ENCODE measurements at regions not wholly inside any gene's neighbourhood (a gene's known extent, or its start where the extent isn't known, plus 50 kb on each side); places are given as distances from the start of the nearest gene placed in this dataset.

DNA sequence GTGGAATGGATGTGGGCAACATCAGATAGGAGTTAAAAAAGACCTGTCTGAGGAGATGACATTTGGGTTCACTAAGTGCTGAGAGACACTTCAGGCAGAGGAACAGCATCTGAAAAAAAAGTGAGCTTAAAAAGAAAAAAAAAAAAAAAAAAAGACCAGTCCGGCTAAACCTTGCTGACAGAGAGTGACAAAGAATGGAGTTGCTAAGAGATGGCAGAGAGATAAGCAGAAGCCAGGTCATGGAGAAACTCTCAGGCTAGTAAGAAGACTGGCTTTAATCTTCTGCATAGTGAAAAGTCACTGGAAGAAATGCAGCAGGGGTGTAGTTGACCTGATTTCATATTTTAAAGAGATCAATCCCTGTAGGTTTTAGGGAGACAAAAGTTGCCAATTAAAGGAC, 711.1 kb upstream of the SEMA3D start:
- intact Hi-C loops (cut with micrococcal nuclease) = loop anchor here (10.0 kb wide), 1 partner anchor 1007 kb away; no protein-coding TSS in a partner anchor

DNA sequence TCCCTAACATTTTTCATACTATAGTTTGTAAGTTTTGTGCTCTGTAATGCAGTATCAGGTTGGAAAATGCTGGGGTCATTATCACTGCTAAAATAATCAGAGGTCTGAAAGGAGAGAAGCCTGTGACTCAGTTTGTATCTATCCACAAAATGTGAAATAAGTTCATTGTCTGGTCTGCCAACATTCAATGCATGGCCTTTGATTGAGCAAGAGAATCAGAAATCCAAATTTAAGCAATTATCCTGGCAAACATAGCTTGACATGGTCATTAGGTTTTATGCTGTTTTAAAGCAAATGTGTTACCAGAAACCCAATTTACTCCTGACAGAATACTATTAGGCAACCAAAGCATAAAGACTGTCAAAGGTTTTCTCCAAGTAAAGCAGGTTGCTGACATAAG, 709.7 kb upstream of the SEMA3D start:
- intact Hi-C loops (cut with micrococcal nuclease) = loop anchor here (10.0 kb wide), 1 partner anchor 1008 kb away; no protein-coding TSS in a partner anchor

DNA sequence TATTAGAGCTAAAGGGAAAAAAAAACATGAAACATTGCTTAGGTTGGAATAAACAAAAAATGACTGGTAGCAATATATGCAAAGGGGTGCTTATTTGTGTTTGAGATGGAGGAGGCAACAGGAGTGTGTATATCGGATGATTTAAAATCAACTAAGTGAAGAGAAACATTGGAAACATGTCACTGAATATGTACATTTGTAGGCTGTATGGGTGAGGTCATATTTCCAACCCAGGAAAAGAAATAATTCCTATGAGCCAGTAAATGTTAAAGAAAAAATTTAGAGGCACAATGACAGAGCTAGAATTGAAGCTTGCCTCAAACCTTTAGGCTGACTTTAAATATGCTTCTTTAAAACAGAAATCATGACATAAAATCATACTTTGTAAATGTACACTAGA, 709.0 kb upstream of the SEMA3D start:
- intact Hi-C loops (cut with micrococcal nuclease) = loop anchor here (10.0 kb wide), 1 partner anchor 1009 kb away; no protein-coding TSS in a partner anchor

DNA sequence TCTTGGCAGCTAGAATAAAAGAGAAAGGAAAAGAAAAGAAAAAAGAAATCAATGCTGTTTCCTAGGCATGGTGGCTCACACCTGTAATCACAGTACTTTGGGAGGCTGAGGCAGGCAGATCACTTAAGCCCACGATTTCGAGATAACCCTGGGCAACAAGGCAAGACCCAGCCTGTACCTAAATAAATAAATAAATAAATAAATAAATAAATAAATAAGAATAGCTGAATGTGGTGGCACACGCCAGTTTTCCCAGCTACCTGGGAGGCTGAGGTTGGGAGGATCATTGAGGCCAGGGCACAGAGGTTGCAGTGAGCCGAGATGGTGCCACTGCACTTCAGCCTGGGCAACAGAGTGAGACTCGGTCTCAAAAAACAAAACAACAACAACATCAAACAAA, 705.0 kb upstream of the SEMA3D start:
- intact Hi-C loops (cut with micrococcal nuclease) = loop anchor here (10.0 kb wide), 1 partner anchor 1013 kb away; no protein-coding TSS in a partner anchor

DNA sequence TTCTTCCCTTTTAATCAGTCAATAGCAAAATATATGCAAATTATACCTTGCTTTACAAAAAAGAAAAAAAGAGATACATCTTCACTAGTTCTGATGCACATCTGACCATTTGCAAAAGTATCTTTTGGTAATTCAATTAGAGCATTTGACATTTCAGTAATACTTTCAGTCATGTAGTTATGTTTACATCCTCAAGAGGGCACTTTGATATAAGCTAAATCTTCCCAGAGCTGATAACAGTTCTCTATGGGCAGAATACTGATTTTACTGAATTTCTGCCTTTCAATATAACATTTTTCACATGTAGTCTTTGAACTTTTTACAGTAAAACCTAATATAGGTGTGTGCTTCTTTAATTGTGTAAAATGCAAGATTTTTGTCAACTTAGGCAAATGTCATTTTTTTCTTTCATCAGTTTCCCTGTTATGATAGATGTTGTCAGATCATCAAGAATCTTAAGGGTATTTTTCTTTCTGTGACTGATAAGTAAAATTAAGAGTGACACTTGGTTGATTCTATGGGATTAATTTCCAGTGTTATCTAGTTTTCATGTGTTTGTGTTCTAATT, 703.5 kb upstream of the SEMA3D start:
- intact Hi-C loops (cut with micrococcal nuclease) = loop anchor here (1.0 to 10.0 kb wide), 2 partner anchors 579 to 1014 kb away; no protein-coding TSS in a partner anchor

DNA sequence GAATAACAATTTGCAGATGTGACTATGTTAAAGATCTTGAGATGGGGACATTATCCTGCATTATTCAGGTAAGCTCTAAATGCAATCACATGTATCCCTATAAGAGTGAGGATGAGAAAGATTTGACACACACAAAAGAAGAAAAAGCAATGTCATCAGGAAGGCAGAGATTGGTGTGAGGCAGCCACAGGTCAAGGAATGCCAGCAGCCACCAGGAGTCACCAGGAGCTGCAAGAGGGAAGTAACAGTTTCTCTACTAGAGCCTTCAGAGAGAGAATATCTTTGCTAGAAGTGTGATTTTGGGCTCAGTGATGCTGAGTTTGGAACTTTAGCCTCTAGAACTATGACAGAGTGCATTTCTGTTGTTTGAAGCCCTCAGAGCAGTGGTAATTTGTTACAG, 700.3 kb upstream of the SEMA3D start:
- intact Hi-C loops (cut with micrococcal nuclease) = no loop called here

DNA sequence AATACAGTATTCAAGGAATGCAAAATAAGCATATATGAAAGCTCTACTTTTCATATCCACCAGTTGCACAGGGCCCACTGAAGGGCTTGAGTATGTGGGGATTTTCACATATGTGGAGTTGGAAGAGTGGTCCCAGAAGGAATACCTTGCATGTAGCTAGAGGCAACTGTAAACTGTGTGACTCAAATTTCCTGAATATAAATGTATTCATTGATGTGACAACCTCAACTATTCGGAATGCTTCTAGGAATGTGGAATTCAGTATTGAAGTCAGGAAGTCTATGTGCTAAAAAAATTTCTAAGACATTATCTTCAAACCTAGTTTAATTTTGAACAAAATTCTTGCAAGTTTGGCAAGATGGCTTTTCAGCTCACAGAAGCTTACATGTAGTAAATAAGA, 695.5 kb upstream of the SEMA3D start:
- intact Hi-C loops (cut with micrococcal nuclease) = no loop called here

DNA sequence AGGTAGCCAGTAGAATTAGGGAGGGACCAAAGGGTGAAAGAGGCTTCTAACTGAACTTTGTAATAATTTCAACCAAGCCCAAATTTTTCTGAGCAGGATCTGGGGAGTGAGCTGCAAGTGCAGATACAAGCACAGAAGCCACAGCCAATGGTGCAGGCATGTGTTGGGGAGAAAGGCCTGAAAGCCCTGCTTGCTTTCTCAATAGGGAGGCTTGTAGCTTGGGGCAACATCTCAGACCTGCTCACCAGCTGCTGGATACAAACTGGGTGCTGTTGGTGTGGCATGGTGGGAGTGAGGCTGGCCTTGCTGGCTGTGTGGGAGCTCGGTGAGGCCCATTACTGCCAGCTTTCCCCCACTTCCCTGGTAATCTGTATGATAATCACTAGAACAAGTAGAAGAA, 688.5 kb upstream of the SEMA3D start:
- intact Hi-C loops (cut with micrococcal nuclease) = no loop called here

DNA sequence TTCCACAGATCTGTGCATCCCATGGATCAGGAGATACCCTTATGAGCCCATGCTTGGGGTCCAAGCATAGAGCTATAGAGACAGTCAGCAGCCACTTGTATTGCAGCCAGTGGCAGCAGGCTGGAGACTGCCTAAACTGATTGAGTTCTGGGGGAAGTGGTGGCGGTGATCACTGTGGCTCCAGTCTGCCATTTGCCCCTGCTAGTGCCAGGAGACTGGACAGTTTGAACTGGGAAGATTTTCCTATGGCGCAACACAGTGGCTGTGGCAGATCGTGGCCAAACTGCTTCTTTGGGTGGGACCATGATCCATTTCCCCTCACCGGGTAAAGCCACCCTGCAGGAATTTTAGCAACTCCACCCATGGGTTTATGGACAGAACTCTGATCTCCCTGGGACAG, 679.7 kb upstream of the SEMA3D start:
- intact Hi-C loops (cut with micrococcal nuclease) = no loop called here

DNA sequence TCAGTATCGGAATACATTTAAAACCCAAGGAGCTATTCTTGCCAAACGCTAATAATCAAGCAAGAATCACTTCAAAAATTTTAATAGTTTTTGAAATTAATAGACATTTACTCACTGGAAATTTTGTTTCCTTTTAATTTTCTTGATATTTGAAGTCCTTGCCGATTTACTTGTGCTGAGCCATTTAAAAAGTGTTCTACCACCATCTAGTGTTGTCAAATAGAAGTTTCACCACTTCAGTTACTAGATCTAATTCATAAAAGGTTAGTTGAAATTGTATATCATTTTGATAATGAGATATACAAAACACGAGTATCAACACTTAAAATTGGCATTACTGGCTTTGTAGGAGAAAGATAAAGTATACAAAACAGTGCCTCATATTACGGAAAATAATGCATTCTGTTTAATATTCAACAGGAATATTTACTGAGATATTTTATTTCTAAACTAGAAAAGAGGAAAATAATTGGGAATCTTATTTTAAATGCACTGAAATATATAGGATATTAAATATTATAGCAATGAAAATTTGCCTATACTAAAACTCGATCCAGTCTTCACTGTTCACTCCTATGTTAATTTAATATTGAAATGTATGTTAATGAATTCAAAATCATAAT, 664.8 kb upstream of the SEMA3D start:
- intact Hi-C loops (cut with micrococcal nuclease) = no loop called here

DNA sequence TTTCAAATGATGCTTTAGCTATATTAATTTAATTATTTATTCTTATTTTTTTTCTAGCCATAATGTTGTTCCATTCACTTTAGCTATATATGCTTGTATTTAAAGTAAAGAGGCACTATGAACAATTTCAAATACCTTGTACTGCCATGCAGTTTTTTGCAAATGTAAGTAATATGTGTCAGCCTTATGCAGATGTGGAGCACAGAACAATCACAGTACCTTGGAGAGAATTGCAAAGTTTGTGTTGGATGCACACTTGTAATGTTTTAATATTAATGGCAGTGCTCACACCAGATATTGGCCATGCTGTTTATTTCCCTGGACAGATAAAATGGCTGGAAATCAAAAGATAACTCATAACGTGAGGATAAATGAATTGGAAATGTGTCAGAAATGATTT, 663.5 kb upstream of the SEMA3D start:
- intact Hi-C loops (cut with micrococcal nuclease) = no loop called here

DNA sequence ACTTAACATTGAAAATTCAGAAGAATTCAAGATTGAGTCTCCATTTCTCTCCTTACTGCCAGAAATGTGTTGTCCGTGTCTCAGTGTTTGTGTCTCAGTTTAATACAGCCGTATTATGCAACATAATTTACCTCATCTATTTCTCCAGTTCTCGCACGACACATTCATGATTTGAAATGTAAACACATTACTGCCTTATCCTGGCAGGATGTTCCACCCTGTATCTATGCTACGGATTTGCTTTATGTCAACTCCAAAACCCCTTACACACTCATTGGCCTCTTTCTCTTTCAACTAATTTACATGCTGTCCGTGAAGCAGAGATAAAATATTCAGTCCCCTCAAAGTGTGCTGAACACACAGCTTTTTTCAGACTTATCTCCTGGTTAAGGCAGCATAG, 653.7 kb upstream of the SEMA3D start:
- intact Hi-C loops (cut with micrococcal nuclease) = no loop called here

DNA sequence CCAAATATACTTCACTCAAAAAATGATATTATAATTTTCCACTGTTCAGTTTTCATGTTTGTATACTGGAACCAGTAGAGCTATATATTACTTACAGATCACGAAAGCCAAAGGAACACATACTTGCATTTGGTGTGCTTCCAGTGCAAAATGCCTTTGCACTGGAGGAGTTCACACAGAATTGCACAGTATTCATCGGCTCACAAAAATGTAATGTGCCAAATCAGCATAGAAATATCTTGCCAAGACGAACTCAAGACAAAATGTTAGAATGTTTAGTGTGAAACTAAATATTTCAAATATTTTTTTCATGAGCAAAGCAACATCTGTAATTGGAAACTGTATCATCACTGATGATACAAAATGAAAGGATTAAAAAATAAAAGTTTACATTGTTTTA, 646.2 kb upstream of the SEMA3D start:
- intact Hi-C loops (cut with micrococcal nuclease) = no loop called here

DNA sequence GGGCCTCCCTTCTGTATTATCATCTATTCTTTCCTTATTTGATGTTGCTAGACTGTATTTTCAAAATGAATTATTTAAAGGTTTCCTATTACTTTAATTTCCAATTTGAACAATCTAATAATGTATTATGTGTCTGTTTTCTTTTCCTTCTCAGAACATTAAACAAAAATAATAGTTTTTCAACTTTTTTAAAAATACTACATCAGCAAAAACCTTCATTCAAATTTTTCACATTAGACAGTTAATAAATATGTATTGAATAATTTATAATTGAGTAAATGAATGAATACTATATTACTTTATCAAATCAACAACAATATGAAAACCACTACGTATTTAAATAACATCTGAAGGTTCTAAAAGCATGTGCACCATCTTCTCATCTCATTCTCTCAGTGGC, 644.1 kb upstream of the SEMA3D start:
- intact Hi-C loops (cut with micrococcal nuclease) = no loop called here

DNA sequence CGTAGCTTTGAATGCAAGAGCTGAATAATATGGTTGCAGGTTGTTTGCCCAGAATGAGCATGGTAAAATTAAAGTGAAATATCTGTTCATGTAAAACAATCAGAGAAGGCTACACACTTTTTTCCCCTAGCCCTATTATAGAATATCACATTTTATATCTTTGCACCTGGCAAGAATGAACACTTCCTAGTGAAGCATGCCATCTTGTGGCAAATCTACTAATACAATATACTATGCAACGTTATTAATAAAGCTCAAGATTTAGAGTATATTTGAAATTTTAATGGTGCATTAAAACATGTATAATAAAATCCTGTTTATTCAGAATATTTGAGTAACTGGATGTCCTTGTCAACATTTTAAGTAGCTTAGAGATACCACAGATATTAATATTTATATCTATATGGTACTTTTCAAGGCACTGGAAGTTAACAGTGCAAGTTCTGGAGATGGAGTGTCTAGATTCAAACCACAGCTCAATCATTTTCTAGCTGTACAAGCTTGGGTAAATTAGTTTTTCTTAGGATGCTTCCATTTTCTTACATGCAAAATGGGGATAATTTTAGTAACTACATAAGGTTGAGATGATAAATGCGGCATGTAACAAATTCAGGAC, 643.1 kb upstream of the SEMA3D start:
- intact Hi-C loops (cut with micrococcal nuclease) = no loop called here

DNA sequence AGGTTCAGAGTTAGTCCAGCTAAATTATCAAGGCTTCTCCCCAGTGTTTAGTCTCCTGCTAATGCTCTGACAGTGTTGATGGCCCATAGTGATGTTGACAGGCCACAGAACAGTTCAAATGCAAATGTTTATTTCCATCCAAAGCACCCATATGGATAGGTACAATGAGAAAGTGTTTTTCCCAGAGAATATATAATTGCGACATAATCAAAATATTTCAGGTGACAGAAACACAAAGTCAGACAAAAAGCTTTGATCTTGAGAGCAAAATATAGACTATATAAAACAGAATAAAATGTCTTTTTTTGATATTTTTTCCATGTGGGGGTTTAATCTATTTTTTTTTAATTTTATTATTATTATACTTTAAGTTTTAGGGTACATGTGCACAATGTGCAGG, 642.3 kb upstream of the SEMA3D start:
- intact Hi-C loops (cut with micrococcal nuclease) = no loop called here

DNA sequence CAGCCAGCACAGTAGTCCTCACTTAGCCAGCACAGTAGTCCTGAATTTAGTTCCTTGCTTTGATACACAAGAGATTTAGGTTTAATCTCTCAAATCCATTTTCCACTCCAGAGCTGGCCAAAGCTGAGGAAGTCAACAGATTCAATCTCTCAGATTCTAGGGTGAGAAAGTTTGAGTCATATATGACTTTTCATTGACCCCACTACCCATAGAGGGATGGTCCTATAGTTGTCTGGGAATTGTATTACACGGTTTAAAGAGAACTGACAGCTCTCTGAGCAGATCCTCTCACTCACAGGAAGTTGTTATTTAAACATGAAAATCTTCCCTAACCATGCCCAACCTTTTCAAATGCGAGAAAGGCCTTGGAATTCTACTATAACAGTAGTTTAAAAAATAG, 641.8 kb upstream of the SEMA3D start:
- intact Hi-C loops (cut with micrococcal nuclease) = no loop called here

DNA sequence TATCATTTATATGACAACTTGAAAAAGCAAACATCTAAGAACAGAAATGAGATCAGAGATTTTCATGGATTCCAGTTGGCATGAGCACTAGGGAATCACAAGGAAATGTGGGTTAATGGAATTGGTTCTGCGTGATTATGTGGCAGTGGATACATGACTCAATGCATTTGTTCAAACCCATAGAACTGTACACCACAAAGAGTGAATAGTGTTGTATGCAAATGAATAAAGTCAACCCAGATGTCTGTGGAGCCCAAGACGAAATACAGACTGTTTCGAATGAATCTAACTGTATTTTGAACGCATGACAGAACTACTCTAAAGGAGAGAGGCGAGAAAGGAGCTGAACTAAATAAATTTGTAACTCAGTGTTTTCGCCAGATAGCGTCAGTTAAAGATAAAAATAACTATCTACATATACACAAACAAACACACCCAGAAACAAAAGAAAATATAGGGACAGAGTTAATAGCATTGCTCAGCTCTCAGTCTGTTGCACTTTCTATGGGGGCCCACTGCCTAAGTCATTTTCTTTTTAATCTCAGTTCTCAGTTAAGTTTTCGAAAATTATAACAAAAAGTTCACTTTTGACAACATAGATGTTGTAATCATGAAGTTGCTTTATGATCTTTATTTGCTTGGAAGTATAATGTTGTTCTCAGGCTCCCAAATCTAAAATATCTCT, 636.7 kb upstream of the SEMA3D start:
- intact Hi-C loops (cut with micrococcal nuclease) = no loop called here

DNA sequence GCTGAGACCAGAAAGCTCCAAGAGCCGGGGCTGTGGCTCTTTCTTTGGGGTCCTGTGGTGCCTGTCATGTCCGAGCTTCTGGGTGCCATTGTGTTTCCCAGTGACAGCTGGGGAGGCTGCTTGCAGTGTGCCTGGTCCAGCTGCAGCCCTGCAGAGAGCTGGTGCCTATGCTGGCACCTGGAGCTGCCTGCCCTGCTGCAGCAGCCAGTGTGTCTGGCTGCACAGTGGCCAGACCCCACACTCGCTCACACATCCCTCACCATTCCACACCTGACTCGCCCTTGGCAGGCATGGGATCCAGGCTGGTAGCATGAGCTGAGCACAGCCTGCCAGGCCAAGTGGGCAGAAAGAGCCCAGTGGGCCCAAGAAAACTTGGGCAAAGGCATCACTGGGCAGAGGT, 635.1 kb upstream of the SEMA3D start:
- intact Hi-C loops (cut with micrococcal nuclease) = no loop called here

DNA sequence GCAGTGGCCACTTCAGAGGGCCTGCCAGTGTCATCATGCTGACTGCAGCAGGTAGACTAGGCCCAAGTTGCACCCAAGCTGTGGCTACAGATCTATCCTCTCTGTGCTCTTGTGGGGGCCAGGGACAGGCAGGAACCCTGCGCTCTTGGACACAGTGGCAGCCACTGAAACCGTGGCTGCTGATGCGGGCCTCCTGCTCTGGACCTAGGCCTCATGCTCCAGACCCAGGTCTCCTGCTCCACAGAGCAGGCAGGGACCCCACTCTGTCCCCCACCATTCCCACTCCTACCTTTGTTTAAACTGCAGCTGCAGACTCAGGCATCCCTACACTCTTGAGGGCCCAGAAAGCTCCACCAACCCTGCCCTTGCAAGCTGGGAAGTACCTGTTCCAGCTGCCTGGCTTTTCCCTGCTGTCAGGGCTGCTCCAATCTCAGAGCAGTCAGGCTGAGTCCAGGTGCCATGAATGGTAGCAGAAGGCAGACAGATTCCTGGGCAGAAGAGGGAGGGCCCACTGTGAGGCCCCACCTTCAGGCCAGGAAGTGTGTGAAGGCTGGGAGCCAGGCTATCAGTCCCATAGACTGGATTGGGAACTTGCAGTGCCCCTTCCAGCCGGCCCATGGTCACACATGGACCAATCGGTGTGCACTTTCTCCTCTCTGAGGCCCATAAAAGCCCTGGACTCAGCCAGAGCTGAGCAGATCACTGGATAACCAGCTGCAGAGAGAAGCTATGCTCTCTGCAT, 634.0 kb upstream of the SEMA3D start:
- intact Hi-C loops (cut with micrococcal nuclease) = no loop called here

DNA sequence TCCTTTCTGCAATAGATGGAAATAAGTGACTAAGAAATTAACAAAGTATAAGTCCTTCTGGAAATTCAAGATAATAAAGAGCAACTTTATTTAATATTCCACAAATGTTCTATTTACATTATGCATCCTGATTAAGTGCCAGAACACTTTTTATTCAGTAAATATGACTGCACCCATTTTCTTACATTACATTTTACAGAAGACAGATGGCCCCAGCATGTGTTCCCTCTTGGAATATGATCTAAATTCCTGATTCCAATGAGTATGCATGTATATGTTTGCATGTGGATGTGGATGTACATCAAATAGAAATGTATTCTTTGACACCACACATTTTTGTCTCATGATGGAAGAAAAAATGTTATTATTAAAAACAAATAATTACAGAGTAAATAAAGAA, 628.7 kb upstream of the SEMA3D start:
- intact Hi-C loops (cut with micrococcal nuclease) = no loop called here

DNA sequence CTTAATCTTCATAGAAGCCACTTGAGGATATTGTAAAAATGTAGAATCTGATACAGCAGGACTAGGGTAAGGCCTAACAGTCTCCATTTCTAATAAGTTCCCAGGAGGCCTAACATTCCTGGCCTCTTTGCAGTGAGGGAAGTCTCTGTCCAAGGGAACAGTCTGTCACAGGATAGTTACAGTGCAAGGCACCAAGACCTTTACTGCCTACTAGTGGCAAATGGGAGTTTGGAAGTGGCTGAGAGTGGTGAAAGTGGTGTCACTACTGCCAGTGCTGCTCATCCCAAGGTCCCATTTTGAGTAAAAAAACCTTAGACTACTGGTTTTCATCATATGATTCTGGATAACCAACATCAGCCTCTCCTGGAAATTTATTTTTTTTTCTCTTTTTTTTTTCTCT, 619.5 kb upstream of the SEMA3D start:
- intact Hi-C loops (cut with micrococcal nuclease) = no loop called here

Measured in T-helper 2 cell treated with Interferon-gamma antibody and Interleukin-4, amounts not matched to agents 100 ng/mL and 5 ng/mL, for 36 hours (primary cell).